ENCODE measurements at regions not wholly inside any gene's neighbourhood (a gene's known extent, or its start where the extent isn't known, plus 50 kb on each side); places are given as distances from the start of the nearest gene placed in this dataset.

DNA sequence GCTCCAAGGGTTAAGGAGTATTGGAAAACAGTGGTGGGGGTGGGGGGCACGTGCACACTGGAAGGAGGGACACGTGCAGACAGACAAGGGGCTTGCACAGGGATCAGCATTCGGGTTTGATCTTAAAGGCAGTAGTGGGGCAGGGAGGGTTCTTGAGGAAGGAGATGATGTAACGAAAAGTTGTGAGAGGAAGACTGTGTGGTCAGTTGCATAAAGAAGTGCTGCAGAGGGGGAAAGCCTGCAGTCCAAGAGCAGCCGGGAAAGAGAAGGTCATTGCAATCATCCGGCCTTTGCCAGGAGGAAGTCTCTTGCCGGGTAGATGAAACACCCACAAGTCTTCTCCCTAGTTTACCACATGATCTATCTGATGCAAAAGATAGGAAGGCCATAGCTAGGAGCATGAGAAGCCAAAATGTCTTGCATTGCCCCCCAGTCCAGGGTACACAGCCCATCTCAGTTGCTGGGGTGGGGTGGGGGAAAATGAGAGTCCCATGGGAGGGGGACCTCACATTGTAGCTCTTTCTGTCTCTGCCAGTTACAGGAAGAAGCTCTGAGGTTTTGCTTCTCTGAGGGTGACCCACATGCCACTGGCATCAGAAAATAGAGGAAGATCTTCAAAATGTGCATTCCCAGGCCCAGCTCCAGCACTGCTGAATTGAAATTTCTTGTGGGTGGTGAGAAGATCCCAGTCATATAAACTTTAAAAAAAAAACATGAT, 202.5 kb upstream of the RAB4A start:
- TF ChIP-seq, protein P1, sequence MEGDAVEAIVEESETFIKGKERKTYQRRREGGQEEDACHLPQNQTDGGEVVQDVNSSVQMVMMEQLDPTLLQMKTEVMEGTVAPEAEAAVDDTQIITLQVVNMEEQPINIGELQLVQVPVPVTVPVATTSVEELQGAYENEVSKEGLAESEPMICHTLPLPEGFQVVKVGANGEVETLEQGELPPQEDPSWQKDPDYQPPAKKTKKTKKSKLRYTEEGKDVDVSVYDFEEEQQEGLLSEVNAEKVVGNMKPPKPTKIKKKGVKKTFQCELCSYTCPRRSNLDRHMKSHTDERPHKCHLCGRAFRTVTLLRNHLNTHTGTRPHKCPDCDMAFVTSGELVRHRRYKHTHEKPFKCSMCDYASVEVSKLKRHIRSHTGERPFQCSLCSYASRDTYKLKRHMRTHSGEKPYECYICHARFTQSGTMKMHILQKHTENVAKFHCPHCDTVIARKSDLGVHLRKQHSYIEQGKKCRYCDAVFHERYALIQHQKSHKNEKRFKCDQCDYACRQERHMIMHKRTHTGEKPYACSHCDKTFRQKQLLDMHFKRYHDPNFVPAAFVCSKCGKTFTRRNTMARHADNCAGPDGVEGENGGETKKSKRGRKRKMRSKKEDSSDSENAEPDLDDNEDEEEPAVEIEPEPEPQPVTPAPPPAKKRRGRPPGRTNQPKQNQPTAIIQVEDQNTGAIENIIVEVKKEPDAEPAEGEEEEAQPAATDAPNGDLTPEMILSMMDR (IDR thresholded peaks at IDR 0.05; ENCODE audit: extremely low read depth, low read depth, low read length): no peak
- no peak overlapping the region for H3K4me2 ChIP-seq (ENCODE audit: insufficient read depth, low read length)
- no peak for DNase-seq (ENCODE audit: insufficient read length, low spot score, missing footprints)
- no peak overlapping the region for H2AFZ ChIP-seq (ENCODE audit: low read length)
- H3K4me1 ChIP-seq (ENCODE audit: insufficient read depth, low read length): no peaks in the 10 kb centered on the region
- no peak overlapping the region for H3K27ac ChIP-seq (ENCODE audit: low read depth, low read length)
- H3K4me3 ChIP-seq (ENCODE audit: insufficient read depth, low read length): no peak overlapping the region
- no peaks in the 10 kb centered on the region for H3K79me2 ChIP-seq (ENCODE audit: insufficient read depth, low read length)
- H3K9me3 ChIP-seq (ENCODE audit: low read depth, low read length): no peaks in the 10 kb centered on the region
- H4K20me1 ChIP-seq (ENCODE audit: insufficient read depth, low read length): no peaks in the 10 kb centered on the region
- no peaks in the 10 kb centered on the region for H3K36me3 ChIP-seq (ENCODE audit: insufficient read depth, low read length)
- H3K27me3 ChIP-seq (ENCODE audit: insufficient read depth, low read length): no peaks in the 10 kb centered on the region

DNA sequence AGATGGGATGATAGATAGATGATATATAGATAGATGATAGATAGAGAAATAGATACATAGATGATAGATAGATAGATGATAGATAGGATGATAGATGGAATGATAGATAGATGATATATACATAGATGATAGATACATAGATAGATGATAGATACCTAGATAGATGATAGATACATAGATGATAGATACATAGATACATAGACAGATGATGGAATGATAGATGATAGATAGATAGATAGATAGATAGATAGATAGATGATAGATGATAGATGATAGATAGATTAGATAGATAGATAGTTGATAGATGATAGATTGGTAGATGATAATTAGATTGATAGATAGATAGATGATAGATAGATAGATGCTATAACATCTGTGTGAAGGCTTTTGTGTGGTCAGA, 201.7 kb upstream of the RAB4A start:
- H3K4me2 ChIP-seq (ENCODE audit: insufficient read depth, low read length): no peak overlapping the region
- H4K20me1 ChIP-seq (ENCODE audit: insufficient read depth, low read length): no peaks in the 10 kb centered on the region
- H2AFZ ChIP-seq (ENCODE audit: low read length): no peak overlapping the region
- DNase-seq (ENCODE audit: insufficient read length, low spot score, missing footprints): no peak
- TF ChIP-seq, protein P1 (IDR thresholded peaks at IDR 0.05; ENCODE audit: extremely low read depth, low read depth, low read length): no peak
- H3K4me1 ChIP-seq (ENCODE audit: insufficient read depth, low read length): no peaks in the 10 kb centered on the region
- H3K9me3 ChIP-seq (ENCODE audit: low read depth, low read length): no peaks in the 10 kb centered on the region
- no peak overlapping the region for H3K27ac ChIP-seq (ENCODE audit: low read depth, low read length)
- H3K79me2 ChIP-seq (ENCODE audit: insufficient read depth, low read length): no peaks in the 10 kb centered on the region
- H3K36me3 ChIP-seq (ENCODE audit: insufficient read depth, low read length): no peaks in the 10 kb centered on the region
- H3K27me3 ChIP-seq (ENCODE audit: insufficient read depth, low read length): no peaks in the 10 kb centered on the region
- no peak overlapping the region for H3K4me3 ChIP-seq (ENCODE audit: insufficient read depth, low read length)

DNA sequence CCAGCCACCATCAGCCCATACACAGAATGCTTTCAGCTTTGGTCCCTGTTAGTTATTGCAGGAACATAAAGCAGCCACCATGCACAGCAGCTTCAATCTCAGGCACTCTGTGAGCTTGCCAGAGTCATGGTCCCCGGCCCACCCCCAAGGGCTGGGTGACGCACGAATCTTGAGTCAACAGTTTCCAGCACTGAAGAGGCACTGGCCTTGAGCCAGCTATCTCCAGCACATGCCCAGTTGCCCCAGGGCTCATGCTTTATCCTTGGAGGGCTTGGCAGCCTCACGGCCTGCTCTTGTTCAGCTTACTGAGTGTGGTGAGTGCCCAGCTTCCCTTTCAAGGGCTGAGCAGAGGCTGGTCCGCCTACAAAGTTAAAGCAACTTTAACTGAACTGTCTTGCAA, 200.7 kb upstream of the RAB4A start:
- H3K36me3 ChIP-seq (ENCODE audit: insufficient read depth, low read length): no peaks in the 10 kb centered on the region
- H3K27me3 ChIP-seq (ENCODE audit: insufficient read depth, low read length): no peaks in the 10 kb centered on the region
- H3K4me3 ChIP-seq (ENCODE audit: insufficient read depth, low read length): no peak overlapping the region
- H3K9me3 ChIP-seq (ENCODE audit: low read depth, low read length): no peaks in the 10 kb centered on the region
- TF ChIP-seq, protein P1 (IDR thresholded peaks at IDR 0.05; ENCODE audit: extremely low read depth, low read depth, low read length): no peak
- no peak overlapping the region for H3K27ac ChIP-seq (ENCODE audit: low read depth, low read length)
- no peaks in the 10 kb centered on the region for H4K20me1 ChIP-seq (ENCODE audit: insufficient read depth, low read length)
- H3K79me2 ChIP-seq (ENCODE audit: insufficient read depth, low read length): no peaks in the 10 kb centered on the region
- no peak for DNase-seq (ENCODE audit: insufficient read length, low spot score, missing footprints)
- H2AFZ ChIP-seq (ENCODE audit: low read length): no peak overlapping the region
- no peak overlapping the region for H3K4me2 ChIP-seq (ENCODE audit: insufficient read depth, low read length)
- no peaks in the 10 kb centered on the region for H3K4me1 ChIP-seq (ENCODE audit: insufficient read depth, low read length)

DNA sequence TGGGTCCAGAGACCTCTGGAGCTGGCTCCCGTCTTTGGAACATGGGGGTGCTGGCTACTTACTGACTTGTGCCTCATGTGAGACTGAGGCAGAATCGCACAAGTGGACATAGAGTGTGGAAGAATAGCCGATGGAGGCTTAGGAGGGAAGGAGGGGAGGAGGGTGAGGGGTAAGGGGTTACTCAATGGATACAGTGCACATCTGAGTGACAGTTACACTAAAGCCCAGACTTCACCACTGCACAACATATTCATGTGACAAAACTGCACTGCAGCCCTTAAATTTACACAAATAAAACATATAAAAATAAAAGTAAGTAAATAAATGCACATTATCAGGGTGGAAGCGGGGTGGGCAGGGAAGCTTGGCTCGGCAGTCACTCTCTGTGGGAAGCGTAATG, 197.7 kb upstream of the RAB4A start:
- no peak overlapping the region for H3K4me3 ChIP-seq (ENCODE audit: insufficient read depth, low read length)
- no peak for DNase-seq (ENCODE audit: insufficient read length, low spot score, missing footprints)
- TF ChIP-seq, protein P1 (IDR thresholded peaks at IDR 0.05; ENCODE audit: extremely low read depth, low read depth, low read length): no peak
- H3K79me2 ChIP-seq (ENCODE audit: insufficient read depth, low read length): no peaks in the 10 kb centered on the region
- H3K4me2 ChIP-seq (ENCODE audit: insufficient read depth, low read length): no peak overlapping the region
- no peaks in the 10 kb centered on the region for H3K4me1 ChIP-seq (ENCODE audit: insufficient read depth, low read length)
- H3K36me3 ChIP-seq (ENCODE audit: insufficient read depth, low read length): no peaks in the 10 kb centered on the region
- no peaks in the 10 kb centered on the region for H3K27me3 ChIP-seq (ENCODE audit: insufficient read depth, low read length)
- H2AFZ ChIP-seq (ENCODE audit: low read length): no peak overlapping the region
- H3K9me3 ChIP-seq (ENCODE audit: low read depth, low read length): no peaks in the 10 kb centered on the region
- no peak overlapping the region for H3K27ac ChIP-seq (ENCODE audit: low read depth, low read length)
- no peaks in the 10 kb centered on the region for H4K20me1 ChIP-seq (ENCODE audit: insufficient read depth, low read length)
